GM13976 (cell line): ENCODE measurements at regions not wholly inside any gene's neighbourhood (a gene's known extent, or its start where the extent isn't known, plus 50 kb on each side); places are given as distances from the start of the nearest gene placed in this dataset.

Experiments
- DNase-seq: peaks from one replicate; pipeline ENCODE4 v3.0.0; 2012; ENCODE audit warnings: low spot score
- CTCF ChIP-seq: IDR thresholded peaks from 2 replicates; pipeline ENCODE4 v1.5.1; 2012; ENCODE audit warnings: borderline replicate concordance, mild to moderate bottlenecking; ENCODE audit not compliant: insufficient read depth; ENCODE audit errors: extremely low read depth, missing control alignments, control extremely low read depth
- in situ Hi-C: fragments of 300-500 bp; cut with MboI; formaldehyde crosslinking; loops from one replicate; pipeline ENCODE4 v1.12.0; 2022; ENCODE audit warnings: low sequenced_read_pairs, mixed read lengths, inconsistent platforms; ENCODE audit not compliant: unreplicated experiment

- DNase-seq = no peak
- no peak for TF ChIP-seq CTCF
- in situ Hi-C loops = no loop called here
Observed at GRCh38 chr11:69992026-69992425, 86.1 kb upstream of the ANO1 start.

DNA sequence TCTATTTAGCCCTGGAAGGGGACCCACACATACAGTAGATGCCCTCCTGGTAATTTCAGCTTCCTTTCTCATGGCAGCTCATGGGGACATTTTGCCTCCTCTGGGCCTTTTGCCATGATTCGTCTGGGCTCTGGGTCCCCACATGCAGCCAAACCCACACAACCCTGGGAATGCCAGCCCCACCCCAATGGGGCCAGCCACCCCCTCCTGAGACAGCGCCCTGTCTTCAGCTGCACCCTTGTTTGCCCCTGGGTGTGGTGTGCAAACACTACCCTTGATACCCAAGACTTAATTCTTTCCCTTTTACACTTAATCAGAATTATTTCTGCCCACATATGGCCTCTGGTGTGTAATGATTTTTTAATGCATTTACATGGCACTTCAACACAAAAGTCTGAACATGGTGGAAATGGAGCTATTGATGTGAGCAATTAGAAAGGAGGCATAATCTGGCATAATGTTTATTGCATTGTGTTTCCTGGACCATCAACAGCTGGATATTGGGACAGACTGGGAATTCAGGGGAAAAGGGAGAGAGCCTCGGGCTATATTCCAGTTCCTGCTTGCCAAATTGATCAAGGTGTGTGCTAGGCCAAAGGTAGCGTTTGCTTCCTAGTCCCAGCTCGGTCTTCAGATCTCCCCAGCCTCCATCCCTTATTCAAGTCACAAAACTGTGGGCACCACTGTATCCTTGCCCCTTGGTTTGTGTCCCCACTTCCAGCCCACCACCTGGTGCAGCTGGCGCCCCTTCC lies 85.0 kb upstream of the ANO1 start:
- no peak for DNase-seq
- in situ Hi-C loops = no loop called here
- TF ChIP-seq CTCF = no peak

GRCh38 chr11:69994810-69995209 lies 83.3 kb upstream of the ANO1 start:
- no peak for DNase-seq
- TF ChIP-seq CTCF = no peak
- in situ Hi-C loops = no loop called here

DNA sequence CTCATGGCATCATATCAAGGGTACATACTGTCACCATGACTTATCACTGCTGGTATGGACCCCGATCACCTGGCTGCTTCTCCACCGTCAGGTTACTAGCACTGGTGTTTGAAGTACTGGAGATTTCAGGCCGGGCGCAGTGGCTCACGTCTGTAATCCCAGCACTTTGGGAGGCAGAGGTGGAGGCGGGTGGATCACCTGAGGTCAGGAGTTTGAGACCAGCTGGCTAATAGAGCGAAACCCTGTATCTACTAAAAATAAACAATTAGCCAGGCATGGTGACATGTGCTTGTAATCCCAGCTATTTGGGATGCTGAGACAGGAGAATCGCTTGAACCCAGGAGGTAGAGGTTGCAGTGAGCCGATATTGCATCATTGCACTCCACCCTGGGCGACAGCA lies 82.4 kb upstream of the ANO1 start:
- in situ Hi-C loops = no loop called here
- DNase-seq = no peak
- no peak for TF ChIP-seq CTCF

DNA sequence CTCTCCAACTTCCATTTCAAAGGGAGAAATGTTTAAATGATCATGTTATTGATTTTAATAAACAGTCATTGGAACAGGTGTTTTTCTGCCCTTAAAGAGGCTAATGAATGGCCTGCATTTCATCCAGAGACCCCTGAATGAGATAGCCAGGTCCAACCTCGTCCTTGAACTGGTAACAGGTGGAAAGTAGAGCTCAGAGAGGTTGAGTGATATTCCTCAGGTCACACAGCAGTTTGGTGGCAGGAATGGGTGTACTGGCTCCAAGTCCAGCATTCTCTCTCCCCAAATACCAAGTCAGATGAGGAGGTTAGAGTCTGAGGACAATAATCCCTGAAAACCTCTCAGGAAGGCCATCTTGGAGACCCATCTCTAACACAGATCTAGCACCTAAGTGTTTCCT lies 81.7 kb upstream of the ANO1 start:
- no peak for TF ChIP-seq CTCF
- in situ Hi-C loops = no loop called here
- no peak for DNase-seq

- no peak for DNase-seq
- in situ Hi-C loops = no loop called here
- TF ChIP-seq CTCF = no peak
Observed at GRCh38 chr11:69997352-69997751, 80.8 kb upstream of the ANO1 start.
